Heart right ventricle (tissue), 16 donors: ENCODE measurements at regions not wholly inside any gene's neighbourhood (a gene's known extent, or its start where the extent isn't known, plus 50 kb on each side); places are given as distances from the start of the nearest gene placed in this dataset.

Source experiments
- ATAC-seq, 8 donors: fragments of 200-7000 bp; cut with Tn5 transposase; one replicate each; pipeline ENCODE4 v1.9.1; 2020; ENCODE audit warnings: mild to moderate bottlenecking in 8 of 8, moderate library complexity in 8 of 8, moderate number of reproducible peaks in 1 of 8
- DNase-seq, 2 donors: peaks; one replicate each; pipeline ENCODE4 v3.0.0-alpha.2; 2020
- H3K27ac ChIP-seq, 10 donors: fragments of 200-600 bp; sonication (generic) in 2 of 10; one replicate each; pipeline versions ENCODE4 v1.5.0 to v1.8.0; 2020 to 2022; ENCODE audit warnings: mild to moderate bottlenecking in 3 of 10
- H3K27me3 ChIP-seq, 7 donors: fragments of 200-600 bp; one replicate each; pipeline ENCODE4 v1.8.0; 2021 to 2022; ENCODE audit warnings: mild to moderate bottlenecking in 2 of 7
- H3K36me3 ChIP-seq, 9 donors: fragments of 200-600 bp; sonication (generic) in 1 of 9; one replicate each; pipeline versions ENCODE4 v1.5.0 to v1.8.0; 2020 to 2022; ENCODE audit warnings: mild to moderate bottlenecking in 2 of 9
- H3K4me1 ChIP-seq, 9 donors: fragments of 200-600 bp; sonication (generic) in 1 of 9; one replicate each; pipeline versions ENCODE4 v1.5.0 to v1.8.0; 2020 to 2022; ENCODE audit warnings: mild to moderate bottlenecking in 4 of 9
- H3K4me3 ChIP-seq, 10 donors: fragments of 200-600 bp; sonication (generic) in 2 of 10; one replicate each; pipeline versions ENCODE4 v1.5.0 to v1.8.0; 2020 to 2022; ENCODE audit warnings: mild to moderate bottlenecking in 7 of 10, moderate library complexity in 2 of 10
- H3K9me3 ChIP-seq, 11 donors: fragments of 200-600 bp in 10 of 11; sonication (generic) in 2 of 11; one replicate each; pipeline versions ENCODE4 v1.5.0 to v1.8.0; 2013 to 2022; ENCODE audit warnings: mild to moderate bottlenecking in 2 of 11, control low read depth in 1 of 11, moderate library complexity in 1 of 11
- CTCF ChIP-seq, 9 donors: fragments of 200-600 bp; sonication (generic) in 2 of 9; IDR thresholded peaks; one replicate each; pipeline versions ENCODE4 v1.5.0 to v1.8.0; 2021 to 2022; ENCODE audit warnings: antibody characterized with exemption in 9 of 9, mild to moderate bottlenecking in 5 of 9, moderate library complexity in 1 of 9
- WGBS, 2 donors: extraction: QIAGEN DNeasy Blood & Tissue Kit; methylation state at CpG; one replicate each; pipeline ENCODE4 v1.1.7; 2013; ENCODE audit warnings: inconsistent platforms in 1 of 2; 5-methylcytosine and 5-hydroxymethylcytosine counted together
- intact Hi-C, 10 donors: fragments of 100-400 bp; cut with DNase I; formaldehyde crosslinking; loops; one replicate each; pipeline versions ENCODE4 v1.11.1 to v1.14.2; 2022
- donor health status: Arrhythmogenic right ventricular cardiomyopathy.
- donor health status: ischemic (EF 13 %, LVEDD 7.1; RV severe dilation, severe dysfunction).
- donor health status: healthy with polysubstance abuse.
- donor health status: DM: no; HTN: yes; CAD: no.
- donor health status: DM: no; HTN: no; CAD: no.
- donor health status: ischemic (EF 25% LVEDD 6.9; RV normal size, moderate dysfunction).
- donor health status: ischemic (EF 25% LVEDD 5.7; RV mildly dilated, moderate dysfunction).
- donor health status: healthy.
- donor health status: DM: yes; HTN: yes; CAD: no.
- donor health status: Ischemic cardiomyopathy.
- donor health status: ischemic (EF 35%, LVEDD 5.7; RV mildly dilated, moderate dysfunction).
- donor health status: nonischemic (EF 11% LVEDD 7.7; RV severe dilation, severe dysfunction).
- donor health status: DM: yes; HTN: yes; CAD: no.
- donor health status: PGD.
- donor health status: ischemic (EF 29% LVEDD 5.4; RV normal size, mild dysfunction).
- donor health status: nonischemic (EF 23%, LVEDD 6.1; RV moderate dilation, normal function).

GRCh38 chr17:33667052-33667509 lies 374.0 kb upstream of the ASIC2 start:
- Histone ChIP-seq H3K4me3 (no peak overlapping the region), H3K27ac (no peak overlapping the region), H3K4me1 (peaks cover 0 to 21% (median 8%) of the 10 kb centered on the region in 9 donors), H3K27me3 (peaks cover 0 to 22% (median 7%) of the 10 kb centered on the region in 7 donors), H3K36me3 (no peaks in the 10 kb centered on the region), H3K9me3 (no peaks in the 10 kb centered on the region)
- TF ChIP-seq CTCF (IDR thresholded peaks at IDR 0.05) = no peak
- no peak for DNase-seq
- intact Hi-C loops = no loop called here
- 56 to 69% methylated on average over 12 of the region's 12 CpGs for WGBS, 2 donors
- no peak for ATAC-seq

GRCh38 chr17:33667671-33668070 lies 374.6 kb upstream of the ASIC2 start:
- Histone ChIP-seq H3K27me3 (peaks cover 0 to 22% (median 7%) of the 10 kb centered on the region in 7 donors), H3K9me3 (no peaks in the 10 kb centered on the region), H3K36me3 (no peaks in the 10 kb centered on the region), H3K27ac (no peak overlapping the region), H3K4me1 (peaks cover 0 to 21% (median 8%) of the 10 kb centered on the region in 9 donors), H3K4me3 (no peak overlapping the region)
- intact Hi-C loops = no loop called here
- peak in 7 of 8 donors; percentile 25 to 70 (median 63) for ATAC-seq
- TF ChIP-seq CTCF (IDR thresholded peaks at IDR 0.05) = no peak
- DNase-seq = peak in 1 of 2 donors; percentile 47
- 38 to 40% methylated on average over 4 of the region's 4 CpGs for WGBS, 2 donors

DNA sequence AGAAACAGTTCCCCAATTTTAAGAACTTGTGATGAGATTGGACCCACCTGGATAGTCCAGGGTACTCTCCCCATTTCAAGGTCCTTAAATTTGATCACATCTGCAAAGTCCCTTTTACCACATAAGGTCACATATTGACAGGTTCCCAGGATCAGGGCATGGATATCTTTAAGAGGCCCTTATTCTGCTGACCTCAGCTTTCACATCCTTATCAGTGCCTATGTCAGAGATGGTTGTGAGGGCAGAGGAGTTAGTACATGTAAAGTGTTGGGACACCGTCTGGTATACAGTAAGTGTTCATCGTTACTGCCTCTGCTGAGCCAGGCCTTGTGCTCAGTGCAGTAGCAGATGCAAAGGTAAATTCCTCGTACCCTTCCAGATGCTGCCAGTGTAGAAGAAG lies 375.4 kb upstream of the ASIC2 start:
- H3K36me3 ChIP-seq = no peaks in the 10 kb centered on the region
- no peak overlapping the region for H3K27ac ChIP-seq
- 79 to 90% methylated on average over 3 of the region's 3 CpGs for WGBS, 2 donors
- H3K4me1 ChIP-seq = peaks cover 0 to 21% (median 8%) of the 10 kb centered on the region in 9 donors
- H3K27me3 ChIP-seq = peaks cover 0 to 26% (median 8%) of the 10 kb centered on the region in 7 donors
- intact Hi-C loops = no loop called here
- H3K9me3 ChIP-seq = no peaks in the 10 kb centered on the region
- ATAC-seq (no peak), DNase-seq (no peak)
- no peak for TF ChIP-seq CTCF (IDR thresholded peaks at IDR 0.05)
- no peak overlapping the region for H3K4me3 ChIP-seq

DNA sequence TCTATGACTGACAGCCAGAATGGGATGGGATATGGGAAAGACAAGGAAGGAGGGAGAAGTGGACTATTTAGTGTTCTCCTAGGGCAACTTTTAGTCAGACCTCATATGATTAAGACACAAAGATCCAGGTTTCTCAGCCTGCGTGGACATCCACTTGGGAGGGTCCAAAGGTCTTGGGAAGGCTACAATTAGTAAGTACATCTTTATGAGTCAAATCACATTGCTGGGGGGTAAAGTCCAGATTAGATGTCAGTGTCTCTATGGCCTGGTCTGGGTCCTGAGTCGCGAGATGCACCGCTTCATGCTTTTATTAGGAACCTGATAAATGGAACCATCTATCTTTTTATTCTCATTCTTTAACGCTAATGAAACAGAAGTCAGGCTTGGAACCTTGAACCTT lies 378.4 kb upstream of the ASIC2 start:
- Histone ChIP-seq H3K36me3 (no peaks in the 10 kb centered on the region), H3K27me3 (peaks cover 0 to 17% (median 6%) of the 10 kb centered on the region in 7 donors), H3K4me3 (no peak overlapping the region), H3K4me1 (peaks cover 0 to 21% (median 8%) of the 10 kb centered on the region in 9 donors), H3K27ac (no peak overlapping the region), H3K9me3 (no peaks in the 10 kb centered on the region)
- no peak for TF ChIP-seq CTCF (IDR thresholded peaks at IDR 0.05)
- DNase-seq = no peak
- 91 to 94% methylated on average over 5 of the region's 5 CpGs for WGBS, 2 donors
- intact Hi-C loops = loop anchor here in 8 of 10 donors (5.0 to 10.0 kb wide), 4 partner anchors 149 to 637 kb away; no protein-coding TSS in a partner anchor
- no peak for ATAC-seq
